ENCODE measurements at regions not wholly inside any gene's neighbourhood (a gene's known extent, or its start where the extent isn't known, plus 50 kb on each side); places are given as distances from the start of the nearest gene placed in this dataset.

DNA sequence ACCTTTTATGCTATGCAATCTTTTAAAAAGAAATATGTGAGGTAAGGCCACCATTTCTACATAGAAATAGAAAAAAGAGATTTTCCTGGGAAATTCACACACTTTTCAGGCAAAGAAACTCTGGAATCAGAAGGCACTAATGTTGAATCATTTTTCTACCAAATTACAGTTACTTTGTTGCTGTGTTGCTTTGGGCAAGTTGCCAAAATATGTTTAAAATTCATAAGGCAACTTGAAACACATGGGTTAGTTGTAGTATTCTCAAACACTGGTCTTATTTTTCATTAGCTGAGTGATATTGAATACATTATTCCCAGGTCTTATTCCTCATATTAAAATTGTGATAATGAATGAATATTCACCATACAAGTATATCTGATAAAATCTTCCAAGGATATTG, 195.0 kb upstream of the SLITRK1 start:
- H3K9me3 ChIP-seq (ENCODE audit: severe bottlenecking): no peaks in the 10 kb centered on the region
- no peak for DNase-seq
- no peak overlapping the region for H3K27ac ChIP-seq
- TF ChIP-seq, protein P1, sequence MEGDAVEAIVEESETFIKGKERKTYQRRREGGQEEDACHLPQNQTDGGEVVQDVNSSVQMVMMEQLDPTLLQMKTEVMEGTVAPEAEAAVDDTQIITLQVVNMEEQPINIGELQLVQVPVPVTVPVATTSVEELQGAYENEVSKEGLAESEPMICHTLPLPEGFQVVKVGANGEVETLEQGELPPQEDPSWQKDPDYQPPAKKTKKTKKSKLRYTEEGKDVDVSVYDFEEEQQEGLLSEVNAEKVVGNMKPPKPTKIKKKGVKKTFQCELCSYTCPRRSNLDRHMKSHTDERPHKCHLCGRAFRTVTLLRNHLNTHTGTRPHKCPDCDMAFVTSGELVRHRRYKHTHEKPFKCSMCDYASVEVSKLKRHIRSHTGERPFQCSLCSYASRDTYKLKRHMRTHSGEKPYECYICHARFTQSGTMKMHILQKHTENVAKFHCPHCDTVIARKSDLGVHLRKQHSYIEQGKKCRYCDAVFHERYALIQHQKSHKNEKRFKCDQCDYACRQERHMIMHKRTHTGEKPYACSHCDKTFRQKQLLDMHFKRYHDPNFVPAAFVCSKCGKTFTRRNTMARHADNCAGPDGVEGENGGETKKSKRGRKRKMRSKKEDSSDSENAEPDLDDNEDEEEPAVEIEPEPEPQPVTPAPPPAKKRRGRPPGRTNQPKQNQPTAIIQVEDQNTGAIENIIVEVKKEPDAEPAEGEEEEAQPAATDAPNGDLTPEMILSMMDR (IDR thresholded peaks at IDR 0.05; ENCODE audit: low read depth, low read length): no peak
- no peaks in the 10 kb centered on the region for H3K36me3 ChIP-seq
- no peaks in the 10 kb centered on the region for H3K27me3 ChIP-seq (ENCODE audit: insufficient read depth, low read depth, severe bottlenecking)
- H3K4me3 ChIP-seq (ENCODE audit: low read depth, low read length): no peak overlapping the region

DNA sequence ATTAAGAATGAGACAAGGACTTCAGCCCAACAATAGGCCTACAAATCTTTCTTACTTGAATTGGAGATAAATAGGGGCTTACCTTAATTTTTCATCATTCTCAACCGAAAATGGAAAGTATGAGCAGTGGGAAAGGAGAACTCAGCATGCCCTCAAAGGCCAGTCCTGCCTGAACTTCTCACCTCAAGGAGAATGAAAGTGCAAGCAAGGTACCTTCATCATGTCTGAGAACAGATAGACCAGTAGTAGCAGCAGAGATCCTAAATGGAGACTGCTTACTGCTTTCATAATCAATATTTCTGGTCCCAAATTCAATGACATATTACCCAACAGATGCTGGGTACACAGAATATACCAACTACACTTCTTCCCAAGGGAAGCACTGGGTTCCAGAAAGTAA, 194.0 kb upstream of the SLITRK1 start:
- no peaks in the 10 kb centered on the region for H3K36me3 ChIP-seq
- no peak overlapping the region for H3K27ac ChIP-seq
- TF ChIP-seq, protein P1 (IDR thresholded peaks at IDR 0.05; ENCODE audit: low read depth, low read length): no peak
- no peak for DNase-seq
- H3K9me3 ChIP-seq (ENCODE audit: severe bottlenecking): no peaks in the 10 kb centered on the region
- no peak overlapping the region for H3K4me3 ChIP-seq (ENCODE audit: low read depth, low read length)
- no peaks in the 10 kb centered on the region for H3K27me3 ChIP-seq (ENCODE audit: insufficient read depth, low read depth, severe bottlenecking)

DNA sequence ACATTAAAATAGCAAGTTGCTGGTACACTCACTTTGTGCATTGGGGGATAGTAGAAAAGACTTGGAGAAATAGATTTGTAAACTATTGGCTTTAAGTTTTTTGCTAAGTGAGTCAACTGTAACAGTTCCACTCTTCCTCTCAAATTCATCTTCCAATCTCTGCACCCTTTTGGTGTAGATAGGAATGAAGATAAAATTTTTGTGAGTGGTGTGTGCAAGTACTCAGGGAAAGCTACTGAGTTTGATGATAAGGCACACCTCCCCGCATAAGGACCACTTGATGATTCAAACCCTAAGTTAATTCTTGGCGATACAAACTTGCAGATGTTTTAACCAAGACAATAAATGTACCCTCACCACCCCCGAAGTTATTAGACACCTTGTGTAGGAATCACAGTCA, 168.3 kb upstream of the SLITRK1 start:
- Histone ChIP-seq H3K27ac (no peak overlapping the region), H3K9me3 (ENCODE audit: severe bottlenecking) (no peaks in the 10 kb centered on the region), H3K27me3 (ENCODE audit: insufficient read depth, low read depth, severe bottlenecking) (no peaks in the 10 kb centered on the region), H3K4me3 (ENCODE audit: low read depth, low read length) (no peak overlapping the region), H3K36me3 (no peaks in the 10 kb centered on the region)
- DNase-seq: no peak
- TF ChIP-seq, protein P1 (IDR thresholded peaks at IDR 0.05; ENCODE audit: low read depth, low read length): no peak

DNA sequence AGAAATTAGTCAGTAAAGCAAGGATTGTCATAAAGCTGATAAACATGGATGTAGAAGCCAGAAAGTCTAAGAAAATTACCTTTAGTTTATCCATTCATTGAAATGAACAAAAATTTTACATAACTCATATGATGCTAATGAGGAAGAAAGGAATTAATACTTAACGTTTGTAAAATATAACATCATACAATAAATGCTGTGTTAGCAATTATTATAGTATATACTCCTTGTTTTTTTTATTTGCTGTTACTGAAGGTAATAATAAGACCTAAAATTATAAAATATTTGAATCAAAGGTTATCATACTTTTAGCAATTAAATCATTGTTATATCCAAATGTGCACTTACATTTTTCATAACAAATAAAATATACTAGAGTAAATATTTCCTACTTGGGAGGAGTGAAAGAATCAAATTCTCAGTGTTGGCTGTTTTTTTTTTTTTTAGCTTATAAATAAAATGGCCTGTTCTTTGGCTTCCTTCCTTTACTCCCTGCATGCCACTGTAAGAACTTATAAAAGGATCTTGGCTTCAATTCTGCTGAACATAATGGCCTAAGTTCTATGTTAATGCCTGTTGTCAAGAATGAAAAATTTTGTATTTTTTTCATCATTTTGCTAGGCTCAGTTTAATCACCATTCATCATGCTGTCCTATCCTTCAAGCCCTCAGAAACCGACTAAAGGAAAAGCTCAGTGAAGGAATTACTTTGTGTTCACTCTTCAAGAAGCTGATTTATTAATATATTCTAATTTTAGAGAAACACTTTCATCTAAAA, 167.4 kb upstream of the SLITRK1 start:
- no peaks in the 10 kb centered on the region for H3K36me3 ChIP-seq
- H3K4me3 ChIP-seq (ENCODE audit: low read depth, low read length): no peak overlapping the region
- H3K27ac ChIP-seq: no peak overlapping the region
- H3K27me3 ChIP-seq (ENCODE audit: insufficient read depth, low read depth, severe bottlenecking): no peaks in the 10 kb centered on the region
- no peaks in the 10 kb centered on the region for H3K9me3 ChIP-seq (ENCODE audit: severe bottlenecking)
- TF ChIP-seq, protein P1 (IDR thresholded peaks at IDR 0.05; ENCODE audit: low read depth, low read length): no peak
- no peak for DNase-seq

DNA sequence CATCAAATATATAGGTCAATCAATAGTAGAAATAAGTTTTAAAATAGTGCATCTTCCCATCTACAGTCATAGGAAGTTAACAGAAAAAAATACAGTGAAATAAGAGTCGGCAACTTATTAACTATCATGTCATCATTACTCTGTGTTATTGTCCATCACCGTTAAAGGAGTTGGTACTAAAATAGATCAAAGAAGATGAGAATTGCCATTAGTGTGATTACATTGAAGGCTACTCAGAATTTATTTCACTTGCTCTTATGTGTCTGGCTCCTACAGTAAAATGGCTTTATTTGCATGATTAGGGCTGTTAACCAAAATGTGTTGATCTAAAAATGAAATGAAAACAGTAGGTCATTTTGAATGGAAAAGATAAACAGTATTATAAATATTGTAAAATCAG, 162.5 kb upstream of the SLITRK1 start:
- no peak for DNase-seq
- Histone ChIP-seq H3K9me3 (ENCODE audit: severe bottlenecking) (no peaks in the 10 kb centered on the region), H3K4me3 (ENCODE audit: low read depth, low read length) (no peak overlapping the region), H3K36me3 (no peaks in the 10 kb centered on the region), H3K27ac (no peak overlapping the region), H3K27me3 (ENCODE audit: insufficient read depth, low read depth, severe bottlenecking) (no peaks in the 10 kb centered on the region)
- TF ChIP-seq, protein P1 (IDR thresholded peaks at IDR 0.05; ENCODE audit: low read depth, low read length): no peak

DNA sequence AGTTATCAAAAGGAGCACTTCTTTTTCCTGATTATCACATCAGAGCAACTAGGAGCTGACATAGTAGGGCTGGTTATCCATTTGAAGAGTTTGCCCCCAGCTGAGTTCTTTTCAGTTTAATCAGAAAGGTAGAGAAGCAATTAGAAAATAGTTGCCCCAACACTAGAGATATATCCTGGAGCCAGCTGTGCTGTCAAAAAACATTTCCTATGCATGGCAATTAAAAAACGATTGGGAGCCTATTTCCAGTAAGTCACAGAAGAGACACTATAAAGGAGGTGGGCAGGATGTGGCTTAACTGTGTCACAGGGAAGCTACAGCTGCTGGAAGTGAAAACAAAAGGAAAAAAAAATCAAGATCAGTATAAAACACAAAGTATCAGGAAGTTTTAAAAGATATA, 155.7 kb upstream of the SLITRK1 start:
- Histone ChIP-seq H3K4me3 (ENCODE audit: low read depth, low read length) (no peak overlapping the region), H3K27ac (no peak overlapping the region), H3K9me3 (ENCODE audit: severe bottlenecking) (no peaks in the 10 kb centered on the region), H3K36me3 (no peaks in the 10 kb centered on the region), H3K27me3 (ENCODE audit: insufficient read depth, low read depth, severe bottlenecking) (no peaks in the 10 kb centered on the region)
- no peak for DNase-seq
- TF ChIP-seq, protein P1 (IDR thresholded peaks at IDR 0.05; ENCODE audit: low read depth, low read length): no peak
